Ovary (tissue), 3 donors: ENCODE measurements at regions not wholly inside any gene's neighbourhood (a gene's known extent, or its start where the extent isn't known, plus 50 kb on each side); places are given as distances from the start of the nearest gene placed in this dataset.

ENCODE experiments used
- EP300 ChIP-seq: sonication (generic); formaldehyde crosslinking; IDR thresholded peaks from one replicate; pipeline ENCODE4 v1.6.1; 2017; ENCODE audit warnings: antibody characterized with exemption
- POLR2A ChIP-seq: fragments of 450-650 bp; IDR thresholded peaks from one replicate; pipeline ENCODE4 v1.6.1; 2017; ENCODE audit warnings: antibody characterized with exemption, mild to moderate bottlenecking, moderate library complexity
- TF ChIP-seq, protein P1 (sequence below), 3 donors: fragments of 450-650 bp in 2 of 3; fragments of 200-600 bp in 1 of 3; IDR thresholded peaks; one replicate each; pipeline versions ENCODE4 v1.5.1 to v1.8.0; 2016 to 2022; ENCODE audit warnings: antibody characterized with exemption in 3 of 3, mild to moderate bottlenecking in 1 of 3
- donor health status: DM: no; HTN: no; CAD: no.

- TF ChIP-seq, protein P1, sequence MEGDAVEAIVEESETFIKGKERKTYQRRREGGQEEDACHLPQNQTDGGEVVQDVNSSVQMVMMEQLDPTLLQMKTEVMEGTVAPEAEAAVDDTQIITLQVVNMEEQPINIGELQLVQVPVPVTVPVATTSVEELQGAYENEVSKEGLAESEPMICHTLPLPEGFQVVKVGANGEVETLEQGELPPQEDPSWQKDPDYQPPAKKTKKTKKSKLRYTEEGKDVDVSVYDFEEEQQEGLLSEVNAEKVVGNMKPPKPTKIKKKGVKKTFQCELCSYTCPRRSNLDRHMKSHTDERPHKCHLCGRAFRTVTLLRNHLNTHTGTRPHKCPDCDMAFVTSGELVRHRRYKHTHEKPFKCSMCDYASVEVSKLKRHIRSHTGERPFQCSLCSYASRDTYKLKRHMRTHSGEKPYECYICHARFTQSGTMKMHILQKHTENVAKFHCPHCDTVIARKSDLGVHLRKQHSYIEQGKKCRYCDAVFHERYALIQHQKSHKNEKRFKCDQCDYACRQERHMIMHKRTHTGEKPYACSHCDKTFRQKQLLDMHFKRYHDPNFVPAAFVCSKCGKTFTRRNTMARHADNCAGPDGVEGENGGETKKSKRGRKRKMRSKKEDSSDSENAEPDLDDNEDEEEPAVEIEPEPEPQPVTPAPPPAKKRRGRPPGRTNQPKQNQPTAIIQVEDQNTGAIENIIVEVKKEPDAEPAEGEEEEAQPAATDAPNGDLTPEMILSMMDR (IDR thresholded peaks at IDR 0.05): no peak
- TF ChIP-seq POLR2A: no peak
- TF ChIP-seq EP300: no peak
Measured at GRCh38 chr20:57980506-57980905, 247.9 kb downstream of the ANKRD60 start.
